Stimulated activated CD4-positive, alpha-beta T cell treated with anti-CD3 and anti-CD28 coated beads, Interleukin-2, amount 100 ng/mL, for 24 hours (primary cell): ENCODE measurements at regions not wholly inside any gene's neighbourhood (a gene's known extent, or its start where the extent isn't known, plus 50 kb on each side); places are given as distances from the start of the nearest gene placed in this dataset.
"Not testable (repeated sequence)": the region's sequence is repeated elsewhere in the genome, so short reads cannot be mapped to it uniquely, and the experiment has no call there.

Experiments used
- DNase-seq, 2 donors: peaks; one replicate each; pipeline ENCODE4 v3.0.0-alpha.2; 2020

GRCh38 chr9:63912451-63912850, 1372.6 kb downstream of the FOXD4L5 start:
- DNase-seq, result not testable (repeated sequence)

- not testable (repeated sequence) for DNase-seq
These were observed 1375.9 kb downstream of the FOXD4L5 start for GRCh38 chr9:63909076-63909475.

- not testable (repeated sequence) for DNase-seq
These were observed 1385.3 kb downstream of the FOXD4L5 start for GRCh38 chr9:63899637-63900190.

- not testable (repeated sequence) for DNase-seq
These were observed 1403.6 kb downstream of the FOXD4L5 start for GRCh38 chr9:63881386-63881785.

GRCh38 chr9:63876380-63876779, 1408.6 kb downstream of the FOXD4L5 start:
- not testable (repeated sequence) for DNase-seq

GRCh38 chr9:63859475-63860215, 1425.4 kb downstream of the FOXD4L5 start:
- peak in 1 of 2 donors; percentile 19 for DNase-seq

- DNase-seq, result not testable (repeated sequence)
These were observed 1425.9 kb downstream of the FOXD4L5 start for GRCh38 chr9:63859090-63859474.

GRCh38 chr9:63853140-63853751, 1431.8 kb downstream of the FOXD4L5 start:
- not testable (repeated sequence) for DNase-seq

GRCh38 chr9:63824804-63825203, 1460.2 kb downstream of the FOXD4L5 start:
- DNase-seq, result not testable (repeated sequence)

GRCh38 chr9:63823375-63824201, 1461.4 kb downstream of the FOXD4L5 start:
- DNase-seq, result not testable (repeated sequence)

GRCh38 chr9:63822615-63823374, 1462.2 kb downstream of the FOXD4L5 start:
- DNase-seq, result not testable (repeated sequence)

- DNase-seq, result not testable (repeated sequence)
These were observed 1463.7 kb downstream of the FOXD4L5 start for GRCh38 chr9:63821293-63821692.

- not testable (repeated sequence) for DNase-seq
These were observed 1464.1 kb downstream of the FOXD4L5 start for GRCh38 chr9:63820882-63821281.

GRCh38 chr9:63820383-63820782, 1464.6 kb downstream of the FOXD4L5 start:
- not testable (repeated sequence) for DNase-seq

- DNase-seq, result peak; percentile 58 to 67
These were observed 1467.1 kb downstream of the FOXD4L5 start for GRCh38 chr9:63817622-63818518.

- DNase-seq, result peak; percentile 73 to 82
These were observed 1468.0 kb downstream of the FOXD4L5 start for GRCh38 chr9:63816751-63817621.

- not testable (repeated sequence) for DNase-seq
These were observed 1469.9 kb downstream of the FOXD4L5 start for GRCh38 chr9:63814970-63815669.

- not testable (repeated sequence) for DNase-seq
These were observed 1471.5 kb downstream of the FOXD4L5 start for GRCh38 chr9:63813391-63814021.

GRCh38 chr9:63812822-63813221, 1472.2 kb downstream of the FOXD4L5 start:
- DNase-seq, result not testable (repeated sequence)
